ENCODE measurements at regions not wholly inside any gene's neighbourhood (a gene's known extent, or its start where the extent isn't known, plus 50 kb on each side); places are given as distances from the start of the nearest gene placed in this dataset.
"Not testable (repeated sequence)": the region's sequence is repeated elsewhere in the genome, so short reads cannot be mapped to it uniquely, and the experiment has no call there.

- no peak for DNase-seq
These were observed 52.7 kb upstream of the LARP1 start for GRCh38 chr5:154702477-154702876.

DNA sequence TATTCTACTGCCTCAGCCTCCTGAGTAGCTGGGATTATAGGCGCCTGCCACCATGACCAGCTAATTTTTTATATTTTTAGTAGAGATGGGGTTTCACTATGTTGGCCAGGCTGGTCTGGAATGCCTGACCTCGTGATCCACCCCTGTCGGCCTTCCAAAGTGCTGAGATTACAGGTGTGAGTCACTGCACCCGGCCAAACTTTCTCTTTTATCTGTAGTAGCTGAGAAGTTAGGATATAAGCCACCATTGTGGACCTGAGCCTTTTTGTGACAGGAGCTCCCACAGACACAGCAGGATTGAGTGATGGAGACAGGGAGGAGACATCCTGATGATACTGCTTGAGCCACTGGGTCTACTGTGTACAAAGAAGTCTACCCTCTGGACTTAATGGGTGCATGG, 53.5 kb upstream of the LARP1 start:
- DNase-seq, result not testable (repeated sequence)

- peak; percentile 80 for DNase-seq
These were observed 54.0 kb upstream of the LARP1 start for GRCh38 chr5:154701181-154701580.

DNA sequence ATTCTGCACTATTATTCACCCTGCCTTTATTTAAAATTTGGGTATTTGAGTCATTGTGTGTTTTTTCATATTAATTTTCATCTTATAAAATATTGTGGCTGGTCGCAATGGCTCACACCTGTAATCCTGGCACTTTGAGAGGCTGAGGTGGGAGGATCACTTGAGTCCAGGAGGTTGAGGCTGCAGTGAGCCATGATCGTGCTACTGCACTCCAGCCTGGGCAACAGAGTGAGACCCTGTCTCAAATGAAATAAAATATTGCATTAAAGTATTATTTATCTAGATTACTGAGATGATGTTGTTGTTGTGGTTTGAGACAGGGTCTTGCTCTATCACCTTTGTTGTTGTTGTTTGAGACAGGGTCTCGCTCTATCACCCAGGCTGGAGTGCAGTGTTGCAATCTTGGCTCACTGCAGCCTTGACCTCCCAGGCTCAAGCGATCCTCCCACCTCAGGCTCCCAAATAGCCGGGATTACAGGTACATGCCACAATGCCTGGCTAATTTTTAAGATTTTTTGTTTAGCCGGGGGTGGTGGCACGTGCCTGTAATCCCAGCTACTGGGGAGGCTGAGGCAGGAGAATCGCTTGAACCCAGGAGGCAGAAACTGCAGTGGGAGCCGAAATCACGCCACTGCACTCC, 54.8 kb upstream of the LARP1 start:
- not testable (repeated sequence) for DNase-seq

GRCh38 chr5:154698763-154699162, 56.4 kb upstream of the LARP1 start:
- DNase-seq, result no peak

DNA sequence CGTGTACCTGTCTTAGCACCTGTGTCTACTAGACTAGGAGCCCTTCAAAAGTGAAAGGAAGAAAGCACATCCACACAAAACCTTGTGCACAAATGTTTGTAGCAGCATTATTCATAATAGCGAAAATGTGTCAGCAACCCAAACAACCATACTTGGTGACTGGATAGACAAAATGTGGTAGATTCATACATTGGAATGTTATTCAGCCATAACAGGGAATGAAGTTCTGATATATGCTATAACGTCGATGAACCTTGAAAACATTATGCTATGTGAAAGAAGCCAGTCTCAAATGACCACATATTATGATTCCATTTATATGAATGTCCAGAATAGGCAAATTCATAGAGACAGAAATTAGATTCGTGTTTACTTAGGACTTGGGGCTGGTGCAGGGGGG, 57.8 kb upstream of the LARP1 start:
- DNase-seq, result no peak

DNA sequence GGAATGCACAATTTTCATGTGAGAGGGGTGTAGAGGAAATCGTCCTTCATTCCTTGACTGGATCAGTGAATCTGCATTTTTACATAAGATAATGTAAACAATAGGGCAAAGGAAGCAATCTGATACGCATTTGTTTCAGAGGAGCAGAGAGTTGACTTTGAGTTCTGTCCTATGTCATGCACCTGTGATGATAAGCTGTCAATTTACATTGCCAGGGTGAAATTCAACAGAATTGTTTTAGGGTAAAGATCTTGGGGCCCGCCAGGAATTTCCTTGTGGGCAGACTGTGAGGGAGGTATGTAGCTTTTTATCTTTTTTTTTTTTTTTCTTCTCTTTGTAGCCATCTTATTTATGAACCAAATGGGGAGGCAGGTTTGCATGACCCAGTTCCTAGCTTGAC, 58.3 kb upstream of the LARP1 start:
- no peak for DNase-seq

GRCh38 chr5:154694159-154694558, 61.0 kb upstream of the LARP1 start:
- no peak for DNase-seq

DNA sequence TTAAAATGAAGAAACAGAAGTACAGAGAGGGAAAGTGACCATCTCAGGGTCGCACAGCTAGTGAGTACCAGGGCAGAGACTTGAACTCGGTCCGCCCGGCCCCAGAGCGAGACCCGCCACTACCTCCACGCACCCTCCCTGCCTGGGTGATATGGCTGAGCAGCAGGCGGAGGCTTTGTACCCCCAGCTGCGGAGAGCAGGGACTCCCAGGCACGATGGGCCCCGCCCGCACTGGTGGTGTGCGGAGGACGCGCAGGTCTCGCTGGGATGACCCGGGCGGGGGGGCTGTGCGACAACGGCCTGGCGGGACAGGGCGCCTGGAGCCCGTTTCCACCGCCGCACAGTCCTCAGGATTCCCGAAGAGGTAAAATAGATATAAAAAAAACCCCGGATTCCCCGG, 64.7 kb upstream of the LARP1 start:
- no peak for DNase-seq

- no peak for DNase-seq
These were observed 68.7 kb upstream of the LARP1 start for GRCh38 chr5:154686490-154686889.

- DNase-seq, result no peak
These were observed 71.9 kb upstream of the LARP1 start for GRCh38 chr5:154683101-154683880.

GRCh38 chr5:154679501-154679900, 75.7 kb upstream of the LARP1 start:
- DNase-seq, result peak; percentile 12

DNA sequence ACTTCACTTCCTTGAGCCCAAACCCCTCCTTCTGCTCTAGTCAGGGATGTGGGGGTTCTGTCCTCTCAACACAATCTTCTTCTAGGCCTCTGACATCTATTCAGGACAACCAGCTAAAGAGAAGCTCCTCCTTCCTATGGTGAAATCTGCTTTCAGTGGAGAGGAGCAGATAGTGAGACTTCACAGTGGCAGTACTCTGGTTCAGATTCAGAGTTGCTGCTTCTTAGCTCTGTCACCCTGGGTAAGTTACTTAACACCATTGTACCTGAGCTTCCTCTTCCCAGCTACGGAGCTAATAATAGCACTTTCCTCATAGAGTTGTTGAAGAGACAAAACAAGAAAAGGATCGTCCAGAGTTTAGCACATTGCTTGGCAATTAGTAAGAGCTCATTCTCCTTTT, 77.3 kb upstream of the LARP1 start:
- no peak for DNase-seq

DNA sequence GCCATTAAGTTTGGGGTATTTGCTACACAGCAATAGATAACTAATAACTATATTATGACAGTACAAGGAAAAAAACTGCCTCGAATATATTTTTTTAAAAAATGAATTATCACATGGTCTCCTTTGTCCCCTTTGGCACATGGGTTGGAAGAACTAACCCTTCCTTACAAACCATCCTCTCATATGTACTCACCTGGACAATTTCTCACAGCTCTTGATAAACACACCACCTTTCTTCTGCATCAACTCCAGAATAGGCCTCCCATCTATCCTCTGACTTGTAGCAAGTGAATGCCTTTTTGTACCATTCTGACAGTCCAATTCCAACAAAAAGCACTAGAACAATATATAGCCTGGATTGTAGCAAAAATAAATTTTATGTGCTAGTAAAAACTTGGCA, 78.7 kb upstream of the LARP1 start:
- DNase-seq, result no peak

DNA sequence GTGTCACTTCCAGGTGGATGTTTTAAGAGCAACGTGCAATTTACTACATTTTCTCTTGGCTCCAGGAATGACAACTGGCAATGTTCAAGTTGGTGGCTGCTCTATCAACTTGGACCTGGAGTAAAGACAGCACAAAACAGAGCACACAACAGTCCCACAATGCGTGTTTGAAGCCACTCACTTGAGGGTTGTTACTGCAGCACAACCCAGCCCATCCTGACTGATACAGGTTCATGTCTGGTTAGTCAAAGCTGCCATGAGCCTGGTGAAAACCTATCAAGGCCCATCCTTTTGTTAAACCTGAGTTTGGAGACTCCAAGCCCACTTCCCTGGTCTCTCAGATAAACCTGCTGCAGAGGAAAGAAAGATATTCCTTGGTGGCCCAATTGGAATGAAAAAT, 81.1 kb upstream of the LARP1 start:
- no peak for DNase-seq

DNA sequence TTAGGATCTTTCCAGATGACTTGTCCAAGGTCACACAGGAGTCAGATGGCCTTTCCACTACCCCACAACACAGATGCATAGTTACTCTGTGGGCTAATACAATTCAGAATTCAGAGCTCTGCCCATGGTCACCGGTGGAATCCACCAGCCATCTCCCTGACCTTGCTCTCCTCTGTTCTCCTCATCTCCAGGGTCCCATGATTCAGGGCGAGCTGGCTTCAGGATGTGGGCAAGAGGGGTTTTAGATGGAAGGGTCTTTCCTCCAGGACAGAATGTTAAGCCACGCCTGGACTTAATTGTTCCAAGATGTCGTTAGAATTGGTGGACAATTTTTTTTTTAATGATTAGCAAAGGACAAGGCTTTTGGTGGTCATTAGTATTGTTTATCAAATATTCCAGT, 81.7 kb upstream of the LARP1 start:
- DNase-seq, result no peak

DNA sequence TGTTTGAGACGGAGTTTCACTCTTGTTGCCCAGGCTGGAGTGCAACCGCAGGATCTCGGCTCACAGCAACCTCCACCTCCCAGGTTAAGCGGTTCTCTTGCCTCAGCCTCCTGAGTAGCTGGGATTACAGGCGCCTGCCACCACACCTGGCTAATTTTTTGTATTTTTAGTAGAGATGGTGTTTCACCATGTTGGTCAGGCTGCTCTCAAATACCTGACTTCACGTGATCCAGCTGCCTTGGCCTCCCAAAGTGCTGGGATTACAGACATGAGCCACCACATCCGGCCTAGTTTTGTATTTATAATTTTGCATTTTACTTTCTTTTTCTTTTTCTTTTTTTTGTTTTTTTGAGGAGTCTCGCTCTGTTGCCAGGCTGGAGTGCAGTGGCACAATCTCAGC, 85.3 kb upstream of the LARP1 start:
- DNase-seq, result not testable (repeated sequence)

DNA sequence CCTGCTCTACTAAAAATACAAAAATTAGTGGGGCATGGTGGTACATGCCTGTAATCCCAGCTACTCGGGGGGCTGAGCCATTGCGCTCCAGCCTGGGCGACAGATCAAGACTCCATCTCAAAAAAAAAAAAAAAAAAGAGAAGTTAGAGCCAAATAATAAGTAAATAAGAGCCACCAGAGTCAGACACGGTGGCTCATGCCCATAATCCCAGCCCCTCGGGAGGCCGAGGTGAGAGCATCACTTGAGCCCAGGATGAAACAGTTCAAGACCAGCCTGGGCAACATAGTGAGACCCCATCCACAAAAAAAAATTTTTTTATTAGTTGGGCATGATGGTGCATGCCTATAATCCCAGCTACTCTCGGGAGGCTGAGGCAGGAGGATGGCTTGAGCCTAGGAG, 85.8 kb upstream of the LARP1 start:
- no peak for DNase-seq

DNA sequence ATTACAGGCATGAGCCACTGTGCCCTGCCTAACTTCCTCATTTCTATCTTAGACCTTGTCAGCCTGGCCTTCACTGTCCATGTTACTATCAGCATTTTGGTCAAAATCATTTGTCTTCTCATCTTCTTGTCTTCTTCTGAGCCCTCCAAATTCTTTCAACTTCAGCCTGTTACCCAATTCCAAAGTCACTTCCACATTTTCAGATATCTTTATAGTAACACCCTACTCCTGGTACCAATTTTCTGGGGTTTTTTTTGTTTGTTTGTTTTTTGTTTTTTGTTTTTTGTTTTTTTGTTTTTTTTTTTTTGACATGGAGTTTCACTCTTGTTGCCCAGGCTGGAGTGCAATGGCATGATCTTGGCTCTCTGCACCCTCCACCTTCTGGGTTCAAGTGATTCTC, 90.3 kb upstream of the LARP1 start:
- DNase-seq, result no peak

- DNase-seq, result no peak
These were observed 91.8 kb upstream of the LARP1 start for GRCh38 chr5:154663424-154663823.

DNA sequence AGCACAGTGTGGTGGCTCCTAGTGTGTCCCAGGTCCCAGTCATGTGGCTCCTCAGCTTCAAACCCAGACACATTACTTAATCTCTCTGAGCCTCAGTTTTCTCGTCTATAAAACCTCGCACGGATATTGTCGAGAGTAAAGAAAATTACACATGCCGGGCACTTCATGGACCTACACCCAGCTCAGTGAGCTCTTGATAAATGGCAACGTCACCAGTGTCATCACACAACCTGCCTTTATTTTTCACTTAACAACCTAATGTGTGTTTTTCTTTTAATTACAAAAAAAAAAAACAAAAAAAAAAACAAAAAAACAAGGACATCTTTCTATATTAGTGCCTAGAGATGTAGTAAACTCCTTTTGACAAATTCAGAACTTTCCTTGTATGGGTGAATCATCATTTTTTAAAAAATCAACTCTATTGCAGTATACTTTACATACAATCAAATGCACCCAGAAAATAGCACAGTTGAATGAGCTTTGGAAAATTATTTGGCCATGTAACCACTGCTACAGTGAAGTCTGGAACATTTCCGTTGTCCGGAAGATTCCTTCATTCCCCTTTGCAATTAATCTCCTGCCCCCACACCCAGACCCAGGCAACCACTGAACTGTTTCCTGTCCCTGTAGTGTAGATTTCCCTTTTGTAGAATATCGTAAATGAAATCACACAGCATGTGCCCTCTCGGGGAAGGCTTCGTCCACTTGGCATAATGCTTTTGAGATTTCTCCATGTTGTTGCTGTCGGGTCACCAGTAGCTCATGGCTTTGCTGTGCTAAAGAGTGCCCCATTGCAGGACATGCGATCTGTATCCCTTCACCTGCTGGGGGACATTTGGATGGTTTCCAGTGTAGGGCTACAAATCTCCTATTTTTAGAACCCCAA, 100.4 kb upstream of the LARP1 start:
- DNase-seq, result no peak

DNA sequence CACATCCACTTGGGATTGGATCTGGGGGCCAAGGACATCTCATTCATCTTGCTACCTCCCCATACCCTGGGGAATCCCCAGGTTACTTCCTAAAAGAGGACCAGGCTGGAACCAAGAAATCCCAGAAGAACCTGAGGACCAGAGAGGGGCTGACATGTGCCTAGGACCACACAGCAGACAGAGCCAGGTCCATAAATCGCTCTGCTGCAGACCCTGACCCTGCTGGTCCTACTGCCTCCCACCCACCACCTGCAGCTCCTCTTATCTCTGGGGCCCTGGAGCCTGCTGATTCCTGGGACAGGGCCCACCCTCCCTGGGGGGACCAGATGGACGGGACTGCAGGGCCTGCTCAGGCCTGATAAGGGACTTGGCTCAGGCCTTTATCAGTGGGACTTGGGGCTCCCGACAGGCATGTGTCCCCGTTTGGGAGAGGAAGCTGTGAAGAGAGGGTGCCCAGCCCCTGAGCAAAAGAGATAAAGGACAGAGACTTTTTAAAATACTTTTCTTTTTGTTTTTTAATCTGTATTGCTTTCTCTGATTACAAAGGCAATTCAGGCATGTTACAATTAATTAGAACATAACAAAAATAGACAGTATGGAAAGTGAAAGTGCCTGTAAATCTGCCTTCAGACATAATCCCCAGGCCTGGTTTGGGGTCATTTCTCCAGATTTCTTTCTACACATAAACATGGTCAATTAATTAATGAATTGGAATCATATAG, 101.3 kb upstream of the LARP1 start:
- no peak for DNase-seq

- DNase-seq, result no peak
These were observed 101.8 kb upstream of the LARP1 start for GRCh38 chr5:154653418-154653763.

All from NCI-H2171 treated with DMSO at 0.1 percent for 48 hours (cell line).